Upper lobe of right lung (tissue), 1 donor: ENCODE measurements at regions not wholly inside any gene's neighbourhood (a gene's known extent, or its start where the extent isn't known, plus 50 kb on each side); places are given as distances from the start of the nearest gene placed in this dataset.

ENCODE experiments used
- ATAC-seq: fragments of 200-7000 bp; cut with Tn5 transposase; one replicate; pipeline ENCODE4 v1.9.1; 2020; ENCODE audit warnings: mild to moderate bottlenecking, moderate library complexity
- DNase-seq: peaks from one replicate; pipeline ENCODE4 v3.0.0-alpha.2; 2020
- H3K27ac ChIP-seq: fragments of 200-600 bp; one replicate; pipeline ENCODE4 v1.8.0; 2022
- H3K27me3 ChIP-seq: fragments of 200-600 bp; one replicate; pipeline ENCODE4 v1.8.0; 2022; ENCODE audit warnings: mild to moderate bottlenecking
- H3K36me3 ChIP-seq: fragments of 200-600 bp; one replicate; pipeline ENCODE4 v1.8.0; 2022
- H3K4me1 ChIP-seq: fragments of 200-600 bp; one replicate; pipeline ENCODE4 v1.8.0; 2022
- H3K4me3 ChIP-seq: fragments of 200-600 bp; one replicate; pipeline ENCODE4 v1.8.0; 2022; ENCODE audit warnings: mild to moderate bottlenecking
- H3K9me3 ChIP-seq: fragments of 200-600 bp; one replicate; pipeline ENCODE4 v1.8.0; 2022
- intact Hi-C: fragments of 100-400 bp; cut with DNase I; formaldehyde crosslinking; loops from one replicate; pipeline ENCODE4 v1.11.0; 2022
- TF ChIP-seq, protein P1 (sequence below): fragments of 200-600 bp; IDR thresholded peaks from one replicate; pipeline ENCODE4 v1.8.0; 2022; ENCODE audit warnings: antibody characterized with exemption
- donor health status: DM: no; HTN: yes; CAD: no; lungs with severe emphysema.

DNA sequence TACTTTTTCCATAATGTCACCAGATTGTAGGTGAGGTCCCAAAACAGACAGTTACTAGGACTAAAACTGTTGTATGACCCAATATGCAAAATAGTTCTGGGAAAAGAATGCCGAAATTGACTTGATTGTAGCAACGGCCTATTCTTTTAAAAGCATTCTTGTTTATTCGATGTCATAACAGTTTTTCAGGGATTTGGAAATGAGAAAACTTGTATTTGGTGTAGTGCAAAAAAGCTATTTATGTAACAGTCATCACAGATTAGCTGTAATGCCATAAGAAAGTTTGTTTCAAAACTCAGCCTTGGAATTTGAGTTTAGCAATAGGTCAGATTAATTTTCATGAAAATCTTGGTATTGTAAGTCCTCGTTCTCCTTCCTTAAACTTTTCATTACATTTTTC is 69.2 kb upstream of the DIAPH2 start:
- no peak for DNase-seq

DNA sequence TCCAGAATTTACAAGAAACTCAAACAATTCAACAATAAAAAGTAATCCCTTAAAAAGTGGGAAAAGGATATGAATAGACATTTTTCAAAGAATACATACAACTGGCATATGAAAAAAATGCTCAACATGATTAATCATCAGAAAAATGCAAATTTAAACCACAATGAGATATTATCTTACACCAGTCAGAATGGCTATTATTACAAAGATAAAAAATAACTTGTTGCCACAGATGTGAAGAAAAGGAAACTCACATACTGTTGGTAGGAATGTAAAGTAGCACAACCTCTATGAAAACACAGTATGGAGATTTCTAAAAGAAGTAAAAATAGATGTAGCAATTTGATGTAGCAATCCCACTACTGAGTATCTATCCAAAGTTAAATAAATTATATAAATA is 65.1 kb upstream of the DIAPH2 start:
- intact Hi-C loops: no loop called here
- ATAC-seq (no peak), DNase-seq (no peak)
- TF ChIP-seq, protein P1, sequence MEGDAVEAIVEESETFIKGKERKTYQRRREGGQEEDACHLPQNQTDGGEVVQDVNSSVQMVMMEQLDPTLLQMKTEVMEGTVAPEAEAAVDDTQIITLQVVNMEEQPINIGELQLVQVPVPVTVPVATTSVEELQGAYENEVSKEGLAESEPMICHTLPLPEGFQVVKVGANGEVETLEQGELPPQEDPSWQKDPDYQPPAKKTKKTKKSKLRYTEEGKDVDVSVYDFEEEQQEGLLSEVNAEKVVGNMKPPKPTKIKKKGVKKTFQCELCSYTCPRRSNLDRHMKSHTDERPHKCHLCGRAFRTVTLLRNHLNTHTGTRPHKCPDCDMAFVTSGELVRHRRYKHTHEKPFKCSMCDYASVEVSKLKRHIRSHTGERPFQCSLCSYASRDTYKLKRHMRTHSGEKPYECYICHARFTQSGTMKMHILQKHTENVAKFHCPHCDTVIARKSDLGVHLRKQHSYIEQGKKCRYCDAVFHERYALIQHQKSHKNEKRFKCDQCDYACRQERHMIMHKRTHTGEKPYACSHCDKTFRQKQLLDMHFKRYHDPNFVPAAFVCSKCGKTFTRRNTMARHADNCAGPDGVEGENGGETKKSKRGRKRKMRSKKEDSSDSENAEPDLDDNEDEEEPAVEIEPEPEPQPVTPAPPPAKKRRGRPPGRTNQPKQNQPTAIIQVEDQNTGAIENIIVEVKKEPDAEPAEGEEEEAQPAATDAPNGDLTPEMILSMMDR: no peak
- H3K27ac ChIP-seq: no peak overlapping the region
- no peak overlapping the region for H3K4me3 ChIP-seq
- no peaks in the 10 kb centered on the region for H3K27me3 ChIP-seq
- H3K36me3 ChIP-seq: no peaks in the 10 kb centered on the region
- H3K9me3 ChIP-seq: no peaks in the 10 kb centered on the region
- H3K4me1 ChIP-seq: no peaks in the 10 kb centered on the region

More for the DNA sequence above, 69.2 kb upstream of the DIAPH2 start:
- intact Hi-C loops: no loop called here
- TF ChIP-seq, protein P1: no peak
- ATAC-seq: no peak
- Histone ChIP-seq H3K36me3 (no peaks in the 10 kb centered on the region), H3K9me3 (no peaks in the 10 kb centered on the region), H3K27me3 (no peaks in the 10 kb centered on the region), H3K4me1 (no peaks in the 10 kb centered on the region), H3K27ac (no peak overlapping the region), H3K4me3 (no peak overlapping the region)

DNA sequence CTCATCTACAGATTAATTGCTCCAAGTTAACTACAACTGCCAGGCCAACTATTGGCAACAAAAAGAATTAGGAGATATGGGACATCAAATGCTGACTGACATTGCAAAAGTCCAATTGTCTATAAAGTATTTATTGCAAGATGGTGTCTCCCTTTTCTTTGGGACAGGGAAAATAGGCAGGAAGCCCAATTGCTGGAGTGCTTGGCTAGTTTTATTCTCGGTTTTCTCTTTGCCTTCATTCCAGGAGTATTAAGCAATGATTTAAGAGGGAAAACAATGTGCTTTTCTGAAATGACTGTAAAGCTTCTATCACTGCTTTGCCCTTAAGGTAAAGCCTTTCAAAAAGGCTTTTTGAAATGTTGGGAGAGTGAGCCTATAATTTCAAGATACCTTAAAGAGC is 62.8 kb upstream of the DIAPH2 start:
- intact Hi-C loops: no loop called here
- Histone ChIP-seq H3K9me3 (no peaks in the 10 kb centered on the region), H3K36me3 (no peaks in the 10 kb centered on the region), H3K4me3 (no peak overlapping the region), H3K27me3 (no peaks in the 10 kb centered on the region), H3K27ac (no peak overlapping the region), H3K4me1 (no peaks in the 10 kb centered on the region)
- DNase-seq: no peak
- no peak for ATAC-seq
- TF ChIP-seq, protein P1: no peak
